Ovary (tissue), 3 donors: ENCODE measurements at regions not wholly inside any gene's neighbourhood (a gene's known extent, or its start where the extent isn't known, plus 50 kb on each side); places are given as distances from the start of the nearest gene placed in this dataset.

Experiments used
- EP300 ChIP-seq: sonication (generic); formaldehyde crosslinking; IDR thresholded peaks from one replicate; pipeline ENCODE4 v1.6.1; 2017; ENCODE audit warnings: antibody characterized with exemption
- TF ChIP-seq, protein P1 (sequence below), 3 donors: fragments of 450-650 bp in 2 of 3; fragments of 200-600 bp in 1 of 3; IDR thresholded peaks; one replicate each; pipeline versions ENCODE4 v1.5.1 to v1.8.0; 2016 to 2022; ENCODE audit warnings: antibody characterized with exemption in 3 of 3, mild to moderate bottlenecking in 1 of 3
- donor health status: DM: no; HTN: no; CAD: no.

DNA sequence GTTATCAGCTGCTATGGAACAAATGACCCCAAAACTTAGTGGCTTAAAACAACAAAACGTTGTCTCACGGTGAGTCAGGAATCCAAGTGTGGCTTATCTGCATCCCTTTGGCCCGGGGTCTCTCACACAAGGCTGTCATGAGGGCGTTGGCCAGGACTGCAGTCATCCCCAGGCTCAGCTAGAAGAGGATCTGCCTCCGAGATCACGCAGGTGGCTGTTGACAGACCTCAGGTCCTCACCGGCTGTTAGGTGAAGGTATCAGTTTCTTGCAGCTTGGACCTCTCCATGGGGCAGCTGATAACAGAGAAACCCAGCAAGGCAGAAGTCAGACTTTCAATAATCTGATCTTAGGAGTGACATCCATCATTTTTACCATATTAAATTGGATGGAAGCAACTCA is 52.7 kb upstream of the SYT6 start:
- TF ChIP-seq, protein P1, sequence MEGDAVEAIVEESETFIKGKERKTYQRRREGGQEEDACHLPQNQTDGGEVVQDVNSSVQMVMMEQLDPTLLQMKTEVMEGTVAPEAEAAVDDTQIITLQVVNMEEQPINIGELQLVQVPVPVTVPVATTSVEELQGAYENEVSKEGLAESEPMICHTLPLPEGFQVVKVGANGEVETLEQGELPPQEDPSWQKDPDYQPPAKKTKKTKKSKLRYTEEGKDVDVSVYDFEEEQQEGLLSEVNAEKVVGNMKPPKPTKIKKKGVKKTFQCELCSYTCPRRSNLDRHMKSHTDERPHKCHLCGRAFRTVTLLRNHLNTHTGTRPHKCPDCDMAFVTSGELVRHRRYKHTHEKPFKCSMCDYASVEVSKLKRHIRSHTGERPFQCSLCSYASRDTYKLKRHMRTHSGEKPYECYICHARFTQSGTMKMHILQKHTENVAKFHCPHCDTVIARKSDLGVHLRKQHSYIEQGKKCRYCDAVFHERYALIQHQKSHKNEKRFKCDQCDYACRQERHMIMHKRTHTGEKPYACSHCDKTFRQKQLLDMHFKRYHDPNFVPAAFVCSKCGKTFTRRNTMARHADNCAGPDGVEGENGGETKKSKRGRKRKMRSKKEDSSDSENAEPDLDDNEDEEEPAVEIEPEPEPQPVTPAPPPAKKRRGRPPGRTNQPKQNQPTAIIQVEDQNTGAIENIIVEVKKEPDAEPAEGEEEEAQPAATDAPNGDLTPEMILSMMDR (IDR thresholded peaks at IDR 0.05) = no peak
- TF ChIP-seq EP300 = no peak
